ENCODE measurements at regions not wholly inside any gene's neighbourhood (a gene's known extent, or its start where the extent isn't known, plus 50 kb on each side); places are given as distances from the start of the nearest gene placed in this dataset.

- no peaks in the 10 kb centered on the region for H3K9me3 ChIP-seq (ENCODE audit: low read depth)
- H3K4me2 ChIP-seq (ENCODE audit: unreplicated experiment) = no peak overlapping the region
- WGBS, 2 experiments (ENCODE audit: low coverage in 1 of 2, low lambda C conversion rate in 2 of 2, missing lambda C conversion rate in 2 of 2) = 6 to 15% methylated on average over 1 of the region's 1 CpG
- no peaks in the 10 kb centered on the region for H3F3A ChIP-seq (ENCODE audit: insufficient read depth)
- no peaks in the 10 kb centered on the region for H3K36me3 ChIP-seq (ENCODE audit: low read depth)
- no peak overlapping the region for H3K4me3 ChIP-seq
- H4K20me1 ChIP-seq (ENCODE audit: insufficient read depth) = no peaks in the 10 kb centered on the region
- no peak overlapping the region for H3K27ac ChIP-seq
- TF ChIP-seq EZH2 (IDR thresholded peaks at IDR 0.05; ENCODE audit: insufficient read depth, poor library complexity, severe bottlenecking) (no peak), EZH2phosphoT487 (IDR thresholded peaks at IDR 0.05; ENCODE audit: insufficient read depth, low read depth) (no peak)
- no peak overlapping the region for H3K9ac ChIP-seq
- no peak for DNase-seq
- in situ Hi-C loops (cut with MboI) = no loop called here
- H3K9me2 ChIP-seq (ENCODE audit: insufficient read depth) = no peaks in the 10 kb centered on the region
- H3K79me2 ChIP-seq (ENCODE audit: insufficient read depth) = no peaks in the 10 kb centered on the region
- no peaks in the 10 kb centered on the region for H3K4me1 ChIP-seq (ENCODE audit: insufficient read depth)
- H3K27me3 ChIP-seq (replicated peaks; ENCODE audit: insufficient read depth) = no peaks in the 10 kb centered on the region
- H2AFZ ChIP-seq = no peak overlapping the region
These were observed 310.1 kb upstream of the SPOCK3 start for GRCh38 chr4:167544391-167544790.

- TF ChIP-seq EZH2phosphoT487 (IDR thresholded peaks at IDR 0.05; ENCODE audit: insufficient read depth, low read depth) = no peak
- TF ChIP-seq EZH2 (IDR thresholded peaks at IDR 0.05; ENCODE audit: insufficient read depth, poor library complexity, severe bottlenecking) = no peak
- Histone ChIP-seq H3K27me3 (replicated peaks; ENCODE audit: insufficient read depth) (no peaks in the 10 kb centered on the region), H4K20me1 (ENCODE audit: insufficient read depth) (no peaks in the 10 kb centered on the region), H3F3A (ENCODE audit: insufficient read depth) (no peaks in the 10 kb centered on the region), H2AFZ (no peak overlapping the region), H3K9me3 (ENCODE audit: low read depth) (no peaks in the 10 kb centered on the region), H3K4me2 (ENCODE audit: unreplicated experiment) (no peak overlapping the region), H3K9me2 (ENCODE audit: insufficient read depth) (no peaks in the 10 kb centered on the region), H3K79me2 (ENCODE audit: insufficient read depth) (no peaks in the 10 kb centered on the region), H3K4me1 (ENCODE audit: insufficient read depth) (no peaks in the 10 kb centered on the region), H3K4me3 (no peak overlapping the region), H3K9ac (no peak overlapping the region), H3K36me3 (ENCODE audit: low read depth) (no peaks in the 10 kb centered on the region), H3K27ac (no peak overlapping the region)
- 5 to 9% methylated on average over 5 of the region's 5 CpGs for WGBS, 2 experiments (ENCODE audit: low coverage in 1 of 2, low lambda C conversion rate in 2 of 2, missing lambda C conversion rate in 2 of 2)
- no peak for DNase-seq
- in situ Hi-C loops (cut with MboI) = no loop called here
These were observed 315.7 kb upstream of the SPOCK3 start for GRCh38 chr4:167550021-167550420.

GRCh38 chr4:167555338-167556022 lies 321.2 kb upstream of the SPOCK3 start:
- no peaks in the 10 kb centered on the region for H3K4me1 ChIP-seq (ENCODE audit: insufficient read depth)
- in situ Hi-C loops (cut with MboI) = no loop called here

GRCh38 chr4:167578906-167579305 lies 344.6 kb upstream of the SPOCK3 start:
- Histone ChIP-seq H3K9me2 (ENCODE audit: insufficient read depth) (no peaks in the 10 kb centered on the region), H3K4me3 (no peak overlapping the region), H3K36me3 (ENCODE audit: low read depth) (no peaks in the 10 kb centered on the region), H3K9me3 (ENCODE audit: low read depth) (peaks cover 3% of the 10 kb centered on the region), H3K79me2 (ENCODE audit: insufficient read depth) (no peaks in the 10 kb centered on the region), H3K27ac (no peak overlapping the region), H3F3A (ENCODE audit: insufficient read depth) (no peaks in the 10 kb centered on the region), H3K9ac (no peak overlapping the region), H4K20me1 (ENCODE audit: insufficient read depth) (no peaks in the 10 kb centered on the region), H3K4me1 (ENCODE audit: insufficient read depth) (no peaks in the 10 kb centered on the region), H3K4me2 (ENCODE audit: unreplicated experiment) (no peak overlapping the region), H3K27me3 (replicated peaks; ENCODE audit: insufficient read depth) (no peaks in the 10 kb centered on the region), H2AFZ (no peak overlapping the region)
- in situ Hi-C loops (cut with MboI) = no loop called here
- no peak for DNase-seq
- WGBS, 2 experiments (ENCODE audit: low coverage in 1 of 2, low lambda C conversion rate in 2 of 2, missing lambda C conversion rate in 2 of 2) = 1 to 4% methylated on average over 2 of the region's 2 CpGs
- TF ChIP-seq EZH2 (IDR thresholded peaks at IDR 0.05; ENCODE audit: insufficient read depth, poor library complexity, severe bottlenecking) (no peak), EZH2phosphoT487 (IDR thresholded peaks at IDR 0.05; ENCODE audit: insufficient read depth, low read depth) (no peak)

More at GRCh38 chr4:167555338-167556022, 321.2 kb upstream of the SPOCK3 start:
- H3K9ac ChIP-seq = no peak overlapping the region
- H4K20me1 ChIP-seq (ENCODE audit: insufficient read depth) = no peaks in the 10 kb centered on the region
- no peak overlapping the region for H2AFZ ChIP-seq
- DNase-seq = no peak
- no peaks in the 10 kb centered on the region for H3K27me3 ChIP-seq (replicated peaks; ENCODE audit: insufficient read depth)
- no peaks in the 10 kb centered on the region for H3K79me2 ChIP-seq (ENCODE audit: insufficient read depth)
- H3K27ac ChIP-seq = no peak overlapping the region
- H3K4me3 ChIP-seq = no peak overlapping the region
- H3K9me3 ChIP-seq (ENCODE audit: low read depth) = no peaks in the 10 kb centered on the region
- WGBS, 2 experiments (ENCODE audit: low coverage in 1 of 2, low lambda C conversion rate in 2 of 2, missing lambda C conversion rate in 2 of 2) = 22 to 28% methylated on average over 3 of the region's 3 CpGs
- no peaks in the 10 kb centered on the region for H3K36me3 ChIP-seq (ENCODE audit: low read depth)
- H3K4me2 ChIP-seq (ENCODE audit: unreplicated experiment) = no peak overlapping the region
- no peaks in the 10 kb centered on the region for H3F3A ChIP-seq (ENCODE audit: insufficient read depth)
- H3K9me2 ChIP-seq (ENCODE audit: insufficient read depth) = no peaks in the 10 kb centered on the region
- TF ChIP-seq EZH2phosphoT487 (IDR thresholded peaks at IDR 0.05; ENCODE audit: insufficient read depth, low read depth) (no peak), EZH2 (IDR thresholded peaks at IDR 0.05; ENCODE audit: insufficient read depth, poor library complexity, severe bottlenecking) (no peak)
